Right cardiac atrium (tissue), 5 donors: ENCODE measurements at regions not wholly inside any gene's neighbourhood (a gene's known extent, or its start where the extent isn't known, plus 50 kb on each side); places are given as distances from the start of the nearest gene placed in this dataset.

Experiments used
- ATAC-seq, 2 donors: fragments of 200-7000 bp; cut with Tn5 transposase; one replicate each; pipeline versions ENCODE4 v1.8.0 to v1.9.1; 2020; ENCODE audit warnings: moderate library complexity in 2 of 2, mild to moderate bottlenecking in 1 of 2
- DNase-seq, 3 donors: peaks; one replicate each; pipeline ENCODE4 v3.0.0-alpha.2; 2020
- H3K27ac ChIP-seq: one replicate; pipeline ENCODE4 v1.5.1; 2013; ENCODE audit warnings: mild to moderate bottlenecking, low read length, control low read depth, moderate library complexity
- H3K27me3 ChIP-seq: one replicate; pipeline ENCODE4 v1.6.1; 2013; ENCODE audit not compliant: control insufficient read depth, insufficient read depth
- H3K4me1 ChIP-seq: one replicate; pipeline ENCODE4 v1.6.1; 2013; ENCODE audit warnings: low read length; ENCODE audit not compliant: control insufficient read depth, insufficient read depth
- H3K4me3 ChIP-seq: one replicate; pipeline ENCODE4 v1.5.1; 2013; ENCODE audit warnings: low read length, control low read depth
- H3K9me3 ChIP-seq: one replicate; pipeline ENCODE4 v1.6.1; 2013; ENCODE audit warnings: low read length; ENCODE audit not compliant: control insufficient read depth
- WGBS: extraction: QIAGEN DNeasy Blood & Tissue Kit; methylation state at CpG from one replicate; pipeline ENCODE4 v1.1.7; 2013; 5-methylcytosine and 5-hydroxymethylcytosine counted together
- intact Hi-C, 4 donors: fragments of 100-400 bp; cut with DNase I; formaldehyde crosslinking; loops; one replicate each; pipeline versions ENCODE4 v1.11.0 to v1.14.0; 2022 to 2023
- donor health status: healthy with polysubstance abuse.
- donor health status: DM: no; HTN: yes; CAD: no.
- donor health status: DM: no; HTN: no; CAD: no.
- donor health status: DM: no; HTN: yes; CAD: no; lungs with severe emphysema.
- donor health status: DM: yes; HTN: yes; CAD: no.

- no peaks in the 10 kb centered on the region for H3K27me3 ChIP-seq
- intact Hi-C loops, result no loop called here
- no peak overlapping the region for H3K4me3 ChIP-seq
- ATAC-seq (no peak), DNase-seq (no peak)
- no peaks in the 10 kb centered on the region for H3K4me1 ChIP-seq
- no peaks in the 10 kb centered on the region for H3K9me3 ChIP-seq
- H3K27ac ChIP-seq, result no peak overlapping the region
Observed at GRCh38 chr10:52984169-52984568, 211.6 kb upstream of the MBL2 start.

DNA sequence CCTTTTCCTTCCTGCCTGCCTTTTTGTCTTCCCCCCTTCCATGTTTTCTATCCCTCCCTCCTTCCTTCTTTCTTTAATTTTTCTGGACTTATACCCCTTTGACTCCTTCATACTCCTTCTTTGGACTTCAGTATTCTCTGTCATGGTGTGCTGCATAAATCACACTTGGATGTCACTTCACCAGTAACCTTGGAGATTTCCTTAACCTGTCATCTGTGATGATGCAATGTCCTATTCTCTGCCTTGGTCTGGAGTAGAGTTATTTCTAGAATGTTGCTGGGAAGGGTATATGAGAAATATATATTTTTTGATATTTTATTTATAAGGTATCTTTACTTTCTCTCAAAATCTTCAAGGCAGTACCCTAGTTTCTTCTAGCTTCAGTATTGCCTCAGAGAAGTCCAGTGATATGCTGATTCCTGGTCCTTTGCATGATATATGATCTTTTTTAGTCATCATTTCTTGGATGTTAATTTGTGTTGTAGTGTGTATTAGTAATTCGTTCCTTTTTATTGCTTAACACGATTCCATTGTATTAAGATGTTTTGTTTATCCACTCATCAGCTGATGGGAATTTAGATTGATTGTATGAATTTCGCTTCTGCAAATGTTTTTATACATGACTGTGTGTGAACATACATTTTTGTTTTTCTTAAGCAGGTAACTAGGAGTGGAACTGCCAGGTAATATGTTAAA lies 206.9 kb upstream of the MBL2 start:
- Histone ChIP-seq H3K9me3 (no peaks in the 10 kb centered on the region), H3K4me3 (no peak overlapping the region), H3K27me3 (no peaks in the 10 kb centered on the region), H3K27ac (no peak overlapping the region), H3K4me1 (no peaks in the 10 kb centered on the region)
- intact Hi-C loops, result no loop called here
- WGBS, result 78% methylated on average over 3 of the region's 3 CpGs
- DNase-seq, result no peak
- ATAC-seq, result no peak

DNA sequence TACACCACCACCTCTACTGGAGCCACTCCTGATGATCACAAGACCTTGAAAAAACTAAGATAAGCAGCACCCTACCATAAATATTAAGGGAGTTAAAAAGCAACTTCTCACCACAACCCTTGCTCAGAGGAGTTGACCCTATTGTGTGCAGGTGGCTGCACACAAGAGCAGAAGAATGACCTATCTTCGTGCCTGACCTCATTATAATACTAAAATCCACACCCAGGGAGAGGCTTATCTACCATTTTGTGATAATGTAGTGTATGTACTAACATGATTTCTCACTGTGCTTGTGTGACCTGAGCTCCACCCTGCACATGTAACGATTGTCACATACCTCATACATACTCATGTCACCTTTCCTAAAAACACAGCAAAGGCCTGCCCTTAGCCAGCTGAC lies 205.0 kb upstream of the MBL2 start:
- 86% methylated on average over 2 of the region's 2 CpGs for WGBS
- no peaks in the 10 kb centered on the region for H3K9me3 ChIP-seq
- DNase-seq (no peak), ATAC-seq (no peak)
- H3K4me1 ChIP-seq, result no peaks in the 10 kb centered on the region
- no peak overlapping the region for H3K27ac ChIP-seq
- no peaks in the 10 kb centered on the region for H3K27me3 ChIP-seq
- H3K4me3 ChIP-seq, result no peak overlapping the region
- intact Hi-C loops, result no loop called here

GRCh38 chr10:52967806-52968795 lies 195.5 kb upstream of the MBL2 start:
- WGBS, result 76% methylated on average over 4 of the region's 4 CpGs
- Histone ChIP-seq H3K4me3 (no peak overlapping the region), H3K9me3 (no peaks in the 10 kb centered on the region), H3K27ac (no peak overlapping the region), H3K4me1 (no peaks in the 10 kb centered on the region), H3K27me3 (no peaks in the 10 kb centered on the region)
- ATAC-seq (no peak), DNase-seq (no peak)
- intact Hi-C loops, result no loop called here

DNA sequence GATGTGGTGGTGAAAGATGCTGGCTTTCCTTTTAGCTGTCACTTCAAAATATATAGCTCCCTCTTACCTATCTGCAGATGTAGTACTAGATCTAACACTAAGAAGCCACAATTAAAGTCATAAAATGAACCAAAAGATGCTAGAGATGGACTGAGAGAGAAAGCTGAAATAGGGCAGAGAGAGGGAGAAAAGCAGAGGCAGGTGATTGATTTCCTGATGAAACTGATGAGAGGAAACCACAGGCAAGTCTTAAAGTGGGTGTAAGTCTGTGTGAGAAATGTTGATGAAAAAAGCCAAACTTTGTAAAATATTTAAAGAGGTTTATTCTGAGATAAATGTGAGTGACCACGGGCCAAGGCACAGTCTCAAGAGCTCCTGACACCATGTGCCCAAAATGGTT lies 194.3 kb upstream of the MBL2 start:
- H3K27me3 ChIP-seq, result no peaks in the 10 kb centered on the region
- ATAC-seq, result no peak
- DNase-seq, result no peak
- H3K4me3 ChIP-seq, result no peak overlapping the region
- no peak overlapping the region for H3K27ac ChIP-seq
- intact Hi-C loops, result no loop called here
- 86% methylated on average over 1 of the region's 1 CpG for WGBS
- no peaks in the 10 kb centered on the region for H3K4me1 ChIP-seq
- no peaks in the 10 kb centered on the region for H3K9me3 ChIP-seq

DNA sequence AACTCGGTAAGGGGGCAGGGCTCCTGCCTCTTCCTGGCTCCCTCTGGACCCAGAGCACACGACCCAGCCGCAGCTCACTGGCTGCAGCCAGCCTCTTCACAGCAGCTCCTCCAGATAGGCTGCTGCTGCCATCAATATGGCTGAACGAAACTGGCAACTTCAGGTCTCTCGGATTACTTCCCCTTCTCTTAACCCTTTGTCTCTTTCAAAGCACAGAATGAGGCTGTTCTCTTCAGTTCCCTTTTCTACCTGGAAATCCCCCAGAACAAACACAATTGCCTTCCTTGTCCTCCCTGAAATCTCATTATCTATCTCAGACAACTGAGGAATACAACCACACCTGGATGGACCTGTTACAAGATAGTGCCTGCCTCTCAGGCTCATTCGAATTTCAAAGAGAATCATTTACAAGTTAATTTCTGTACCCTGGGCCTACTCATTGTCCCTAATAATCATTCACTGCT lies 193.4 kb upstream of the MBL2 start:
- Histone ChIP-seq H3K4me1 (no peaks in the 10 kb centered on the region), H3K27me3 (no peaks in the 10 kb centered on the region), H3K27ac (no peak overlapping the region), H3K4me3 (no peak overlapping the region), H3K9me3 (no peaks in the 10 kb centered on the region)
- ATAC-seq (no peak), DNase-seq (no peak)
- WGBS, result 60% methylated on average over 6 of the region's 6 CpGs
- intact Hi-C loops, result no loop called here

- no peak for ATAC-seq
Observed at GRCh38 chr10:52965509-52965908, 192.9 kb upstream of the MBL2 start.

DNA sequence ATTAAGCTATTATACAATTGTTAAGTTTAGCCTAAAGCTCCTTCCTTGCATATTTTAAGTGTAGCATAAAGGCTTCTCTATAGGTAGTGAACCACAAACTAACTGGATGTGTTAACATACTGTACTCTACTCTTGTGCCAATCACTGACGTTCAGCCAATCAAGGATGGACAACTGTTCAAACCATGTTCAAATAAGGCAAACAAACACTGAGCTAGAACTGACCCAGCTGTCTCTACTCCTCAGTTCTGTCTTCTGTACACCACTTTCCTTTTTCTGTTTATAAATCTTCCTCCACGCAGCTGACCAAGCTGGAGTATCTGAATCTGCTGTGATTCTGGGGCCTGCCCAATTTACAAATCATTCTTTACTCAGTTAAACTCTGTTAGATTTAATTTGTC lies 188.7 kb upstream of the MBL2 start:
- DNase-seq (no peak), ATAC-seq (no peak)
- Histone ChIP-seq H3K9me3 (no peaks in the 10 kb centered on the region), H3K4me3 (no peak overlapping the region), H3K4me1 (no peaks in the 10 kb centered on the region), H3K27me3 (no peaks in the 10 kb centered on the region), H3K27ac (no peak overlapping the region)
- intact Hi-C loops, result no loop called here
- 47% methylated on average over 2 of the region's 2 CpGs for WGBS

More at GRCh38 chr10:52965509-52965908, 192.9 kb upstream of the MBL2 start:
- WGBS, result 84% methylated on average over 3 of the region's 3 CpGs
- Histone ChIP-seq H3K27ac (no peak overlapping the region), H3K4me3 (no peak overlapping the region), H3K4me1 (no peaks in the 10 kb centered on the region), H3K27me3 (no peaks in the 10 kb centered on the region), H3K9me3 (no peaks in the 10 kb centered on the region)
- intact Hi-C loops, result no loop called here
- no peak for DNase-seq

DNA sequence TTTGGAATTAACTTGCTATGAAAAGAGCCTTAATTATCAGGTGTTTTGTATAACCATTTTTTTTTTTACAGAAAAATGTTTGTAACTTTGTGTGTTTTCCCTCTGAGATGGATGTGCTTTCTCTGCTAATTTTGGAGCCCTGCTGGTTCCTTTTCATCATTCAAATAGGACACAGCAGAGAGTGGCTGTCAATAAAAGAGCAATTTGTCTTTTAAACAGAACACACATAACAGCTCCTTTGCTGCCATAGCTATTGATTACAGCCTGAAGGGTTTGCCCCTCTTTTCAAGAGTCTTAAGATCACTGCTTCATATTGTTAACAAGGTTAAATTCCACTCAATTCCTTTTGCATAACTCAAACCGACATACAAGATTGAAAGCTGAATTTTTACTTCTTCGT lies 187.2 kb upstream of the MBL2 start:
- intact Hi-C loops, result no loop called here
- H3K27me3 ChIP-seq, result no peaks in the 10 kb centered on the region
- DNase-seq, result no peak
- no peak for ATAC-seq
- H3K4me1 ChIP-seq, result no peaks in the 10 kb centered on the region
- H3K27ac ChIP-seq, result no peak overlapping the region
- H3K9me3 ChIP-seq, result no peaks in the 10 kb centered on the region
- 90% methylated on average over 2 of the region's 2 CpGs for WGBS
- H3K4me3 ChIP-seq, result no peak overlapping the region

DNA sequence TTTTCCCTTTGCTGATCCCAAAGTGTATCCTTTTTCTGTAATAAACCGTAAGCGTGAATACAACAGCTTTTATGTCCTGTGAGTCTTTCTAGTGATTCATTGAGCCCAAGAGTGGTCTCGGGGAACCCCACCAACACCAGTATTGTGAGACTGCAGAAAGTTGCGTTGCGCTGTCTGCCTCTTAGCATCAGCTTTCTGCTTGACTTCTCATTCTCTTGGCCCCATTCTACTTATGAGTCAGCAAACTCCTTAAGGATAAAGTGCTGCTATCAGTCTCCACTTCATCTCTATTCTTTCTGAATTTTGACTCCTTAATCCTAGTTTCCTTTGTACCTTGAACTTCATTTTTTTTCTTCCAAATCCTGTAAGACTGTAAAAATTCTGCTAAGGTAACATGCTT lies 184.3 kb upstream of the MBL2 start:
- Histone ChIP-seq H3K9me3 (no peaks in the 10 kb centered on the region), H3K4me3 (no peak overlapping the region), H3K27me3 (no peaks in the 10 kb centered on the region), H3K4me1 (no peaks in the 10 kb centered on the region), H3K27ac (no peak overlapping the region)
- WGBS, result 81% methylated on average over 5 of the region's 5 CpGs
- DNase-seq (no peak), ATAC-seq (no peak)
- intact Hi-C loops, result no loop called here

DNA sequence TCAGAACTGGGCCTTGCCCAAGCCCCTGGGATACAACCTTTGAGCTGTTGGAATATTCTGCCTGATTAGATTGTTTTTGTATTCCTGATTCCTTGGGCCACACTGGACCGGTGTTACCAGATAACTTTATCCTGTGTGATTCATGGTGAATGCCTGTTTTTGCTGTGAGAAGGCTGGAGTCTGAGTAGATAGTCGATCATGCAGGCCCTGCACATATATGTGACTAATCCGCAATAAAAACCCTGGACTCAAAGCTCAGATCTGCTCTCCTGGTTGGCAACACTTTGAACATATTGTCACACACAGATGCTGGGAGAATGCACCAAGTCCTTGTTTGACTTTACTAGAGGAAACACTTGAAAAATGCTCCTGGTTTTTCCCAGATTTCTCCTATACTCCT lies 183.9 kb upstream of the MBL2 start:
- H3K4me3 ChIP-seq, result no peak overlapping the region
- no peaks in the 10 kb centered on the region for H3K27me3 ChIP-seq
- H3K9me3 ChIP-seq, result no peaks in the 10 kb centered on the region
- DNase-seq (no peak), ATAC-seq (peak in 1 of 2 donors; percentile 50)
- WGBS, result 57% methylated on average over 3 of the region's 3 CpGs
- no peak overlapping the region for H3K27ac ChIP-seq
- no peaks in the 10 kb centered on the region for H3K4me1 ChIP-seq
- intact Hi-C loops, result no loop called here
